CD14-positive monocyte (primary cell): ENCODE measurements at regions not wholly inside any gene's neighbourhood (a gene's known extent, or its start where the extent isn't known, plus 50 kb on each side); places are given as distances from the start of the nearest gene placed in this dataset.

Experiments
- DNase-seq, 3 donors: peaks; one replicate each; pipeline ENCODE4 v3.0.0-alpha.2; 2011 to 2022
- H2AFZ ChIP-seq: 2 replicates; pipeline ENCODE4 v1.6.0; 2012; ENCODE audit warnings: mild to moderate bottlenecking, low read depth, low read length, inconsistent platforms; ENCODE audit not compliant: insufficient read depth, poor library complexity, severe bottlenecking
- H3K27ac ChIP-seq, 2 donors: 1 replicate in 1 of 2; 2 replicates in 1 of 2; pipeline ENCODE4 v1.5.1; 2012 to 2013; ENCODE audit warnings: low read length in 2 of 2, control low read depth in 1 of 2, inconsistent platforms in 1 of 2, low read depth in 1 of 2, mild to moderate bottlenecking in 1 of 2
- H3K27me3 ChIP-seq, 2 donors: one replicate each; pipeline versions ENCODE4 v1.6.0 to v1.6.1; 2011 to 2013; ENCODE audit warnings: low read length in 2 of 2; ENCODE audit not compliant: control insufficient read depth in 2 of 2, insufficient read depth in 2 of 2
- H3K36me3 ChIP-seq, 2 donors: replicated peaks in 1 of 2; 1 replicate in 1 of 2; 2 replicates in 1 of 2; pipeline versions ENCODE4 v1.5.1 to v1.6.1; 2012 to 2013; ENCODE audit warnings: low read length in 2 of 2, control low read depth in 1 of 2, inconsistent platforms in 1 of 2, mild to moderate bottlenecking in 1 of 2; ENCODE audit not compliant: insufficient read depth in 2 of 2, control insufficient read depth in 1 of 2
- H3K4me1 ChIP-seq, 2 donors: 1 replicate in 1 of 2; 2 replicates in 1 of 2; pipeline versions ENCODE4 v1.5.1 to v1.6.1; 2012 to 2013; ENCODE audit warnings: low read length in 2 of 2, control low read depth in 1 of 2, inconsistent platforms in 1 of 2, mild to moderate bottlenecking in 1 of 2, moderate library complexity in 1 of 2; ENCODE audit not compliant: insufficient read depth in 2 of 2, control insufficient read depth in 1 of 2
- H3K4me2 ChIP-seq: replicated peaks from 2 replicates; pipeline ENCODE3; 2012; ENCODE audit warnings: low read length, moderate library complexity, mild to moderate bottlenecking; ENCODE audit not compliant: poor library complexity, severe bottlenecking; ENCODE audit errors: extremely low read depth
- H3K4me3 ChIP-seq, 3 experiments: fragments of 200-600 bp in 1 of 3; sonication (generic) in 1 of 3; replicated peaks in 1 of 3; 1 replicate in 2 of 3; 2 replicates in 1 of 3; pipeline ENCODE4 v1.5.1; 2011 to 2013; ENCODE audit warnings: low read length in 3 of 3, mild to moderate bottlenecking in 3 of 3, control low read depth in 2 of 3, low read depth in 2 of 3, inconsistent platforms in 1 of 3, moderate library complexity in 1 of 3
- H3K79me2 ChIP-seq: 2 replicates; pipeline ENCODE4 v1.6.0; 2012; ENCODE audit warnings: mild to moderate bottlenecking, control low read depth, inconsistent platforms, low read length, moderate library complexity; ENCODE audit not compliant: insufficient read depth
- H3K9ac ChIP-seq: 2 replicates; pipeline ENCODE4 v1.6.0; 2017; ENCODE audit warnings: low read length, mild to moderate bottlenecking; ENCODE audit not compliant: insufficient read depth, poor library complexity, severe bottlenecking
- H3K9me3 ChIP-seq, 2 donors: replicated peaks in 1 of 2; 1 replicate in 1 of 2; 2 replicates in 1 of 2; pipeline versions ENCODE4 v1.5.1 to v1.6.1; 2012 to 2013; ENCODE audit warnings: low read length in 2 of 2, control low read depth in 1 of 2; ENCODE audit not compliant: control insufficient read depth in 1 of 2, insufficient read depth in 1 of 2
- H4K20me1 ChIP-seq: 2 replicates; pipeline ENCODE4 v1.6.0; 2012; ENCODE audit warnings: mild to moderate bottlenecking, low read length, control low read depth, moderate library complexity; ENCODE audit not compliant: insufficient read depth
- H3K27ac Mint-ChIP-seq, 7 donors: one replicate each; pipeline ENCODE4 v1.8.0; 2020; ENCODE audit warnings: mild to moderate bottlenecking in 7 of 7, mixed read lengths in 7 of 7, moderate library complexity in 6 of 7, inconsistent platforms in 2 of 7
- H3K27me3 Mint-ChIP-seq, 3 donors: one replicate each; pipeline ENCODE4 v1.8.0; 2021 to 2022; ENCODE audit warnings: low read depth in 3 of 3, mild to moderate bottlenecking in 3 of 3, mixed read lengths in 3 of 3, moderate library complexity in 3 of 3, inconsistent platforms in 1 of 3
- H3K36me3 Mint-ChIP-seq, 2 donors: one replicate each; pipeline ENCODE4 v1.8.0; 2020; ENCODE audit warnings: mixed read lengths in 2 of 2, inconsistent platforms in 1 of 2, mild to moderate bottlenecking in 1 of 2
- H3K4me1 Mint-ChIP-seq: one replicate; pipeline ENCODE4 v1.8.0; 2020; ENCODE audit warnings: mild to moderate bottlenecking, mixed read lengths
- H3K4me3 Mint-ChIP-seq, 2 donors: one replicate each; pipeline ENCODE4 v1.8.0; 2020; ENCODE audit warnings: mild to moderate bottlenecking in 2 of 2, mixed read lengths in 2 of 2, moderate library complexity in 1 of 2
- H3K9me3 Mint-ChIP-seq, 7 donors: one replicate each; pipeline ENCODE4 v1.8.0; 2020 to 2022; ENCODE audit warnings: mixed read lengths in 7 of 7, mild to moderate bottlenecking in 6 of 7, moderate library complexity in 6 of 7, inconsistent platforms in 2 of 7
- WGBS: methylation state at CpG from one replicate; pipeline ENCODE4 v1.1.5; 2013; ENCODE audit warnings: missing lambda C conversion rate; ENCODE audit not compliant: insufficient coverage; 5-methylcytosine and 5-hydroxymethylcytosine counted together
- intact Hi-C, 2 donors: fragments of 100-400 bp; cut with micrococcal nuclease; formaldehyde crosslinking; loops; one replicate each; pipeline versions ENCODE4 v1.15.0 to v1.15.1; 2023
- TF ChIP-seq, protein P1 (sequence below): fragments of 200-600 bp; IDR thresholded peaks from one replicate; pipeline ENCODE4 v1.8.0; 2022; ENCODE audit warnings: antibody characterized with exemption, mild to moderate bottlenecking

DNA sequence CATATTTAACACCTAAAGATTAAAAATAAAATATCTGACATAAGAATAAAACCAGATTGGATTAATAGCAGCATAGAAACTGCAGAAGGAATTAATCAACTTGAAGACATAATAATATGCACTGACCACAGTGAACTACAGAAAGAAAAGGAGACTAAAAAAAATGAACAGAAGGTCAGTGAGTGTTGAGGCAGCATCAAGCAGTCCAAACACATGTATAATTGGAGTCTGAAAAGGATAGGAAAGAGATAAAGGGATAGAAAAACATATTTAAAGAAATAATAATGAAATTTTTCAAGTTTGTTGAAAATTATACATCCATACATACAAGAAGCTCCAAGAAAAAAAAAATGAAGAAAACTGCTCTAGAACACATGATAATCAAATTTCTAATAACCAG, 756.2 kb downstream of the GATA3 start:
- no peaks in the 10 kb centered on the region for H3K27me3 Mint-ChIP-seq
- H3K27ac Mint-ChIP-seq, result no peak overlapping the region
- Histone ChIP-seq H3K36me3 (no peaks in the 10 kb centered on the region), H3K9me3 (peaks cover 14 to 26% of the 10 kb centered on the region in 2 donors), H3K4me1 (no peaks in the 10 kb centered on the region), H3K9ac (no peak overlapping the region), H4K20me1 (no peaks in the 10 kb centered on the region), H3K27ac (no peak overlapping the region), H3K79me2 (no peaks in the 10 kb centered on the region), H3K4me3 (no peak overlapping the region), H2AFZ (no peak overlapping the region), H3K27me3 (no peaks in the 10 kb centered on the region), H3K4me2 (no peak overlapping the region)
- H3K4me1 Mint-ChIP-seq, result no peaks in the 10 kb centered on the region
- DNase-seq, result no peak
- no peaks in the 10 kb centered on the region for H3K36me3 Mint-ChIP-seq
- intact Hi-C loops, result no loop called here
- no peak overlapping the region for H3K4me3 Mint-ChIP-seq
- H3K9me3 Mint-ChIP-seq, result peaks cover 5 to 15% (median 13%) of the 10 kb centered on the region in 7 donors
- TF ChIP-seq, protein P1, sequence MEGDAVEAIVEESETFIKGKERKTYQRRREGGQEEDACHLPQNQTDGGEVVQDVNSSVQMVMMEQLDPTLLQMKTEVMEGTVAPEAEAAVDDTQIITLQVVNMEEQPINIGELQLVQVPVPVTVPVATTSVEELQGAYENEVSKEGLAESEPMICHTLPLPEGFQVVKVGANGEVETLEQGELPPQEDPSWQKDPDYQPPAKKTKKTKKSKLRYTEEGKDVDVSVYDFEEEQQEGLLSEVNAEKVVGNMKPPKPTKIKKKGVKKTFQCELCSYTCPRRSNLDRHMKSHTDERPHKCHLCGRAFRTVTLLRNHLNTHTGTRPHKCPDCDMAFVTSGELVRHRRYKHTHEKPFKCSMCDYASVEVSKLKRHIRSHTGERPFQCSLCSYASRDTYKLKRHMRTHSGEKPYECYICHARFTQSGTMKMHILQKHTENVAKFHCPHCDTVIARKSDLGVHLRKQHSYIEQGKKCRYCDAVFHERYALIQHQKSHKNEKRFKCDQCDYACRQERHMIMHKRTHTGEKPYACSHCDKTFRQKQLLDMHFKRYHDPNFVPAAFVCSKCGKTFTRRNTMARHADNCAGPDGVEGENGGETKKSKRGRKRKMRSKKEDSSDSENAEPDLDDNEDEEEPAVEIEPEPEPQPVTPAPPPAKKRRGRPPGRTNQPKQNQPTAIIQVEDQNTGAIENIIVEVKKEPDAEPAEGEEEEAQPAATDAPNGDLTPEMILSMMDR, result no peak

DNA sequence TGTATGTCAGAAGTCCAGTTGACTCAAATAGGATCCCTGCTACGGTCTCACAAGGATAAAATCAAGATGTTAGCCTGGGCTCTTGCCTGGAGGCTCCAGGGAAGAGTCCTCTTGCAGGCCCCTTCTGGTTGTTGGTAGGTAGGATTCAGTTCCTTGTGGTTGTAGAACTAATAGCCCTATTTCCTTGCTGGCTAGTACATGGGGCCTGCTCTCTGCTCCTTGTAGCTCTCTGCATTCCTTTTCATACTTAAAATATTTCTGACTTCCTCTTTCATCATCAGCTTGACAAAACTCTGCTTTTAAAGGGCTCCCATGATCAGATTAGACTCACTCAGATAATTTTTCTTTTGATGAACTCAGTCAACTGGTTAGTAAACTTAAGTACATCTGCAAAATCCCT, 756.7 kb downstream of the GATA3 start:
- H2AFZ ChIP-seq, result no peak overlapping the region
- Mint-ChIP-seq H3K27me3 (no peaks in the 10 kb centered on the region), H3K27ac (no peak overlapping the region), H3K9me3 (peaks cover 4 to 14% (median 10%) of the 10 kb centered on the region in 7 donors), H3K4me3 (no peak overlapping the region), H3K4me1 (no peaks in the 10 kb centered on the region), H3K36me3 (no peaks in the 10 kb centered on the region)
- H3K9ac ChIP-seq, result no peak overlapping the region
- H3K36me3 ChIP-seq, result no peaks in the 10 kb centered on the region
- no peaks in the 10 kb centered on the region for H3K79me2 ChIP-seq
- no peak for DNase-seq
- no peak overlapping the region for H3K4me2 ChIP-seq
- intact Hi-C loops, result no loop called here
- TF ChIP-seq, protein P1, result no peak
- no peak overlapping the region for H3K27ac ChIP-seq
- no peak overlapping the region for H3K4me3 ChIP-seq
- no peaks in the 10 kb centered on the region for H4K20me1 ChIP-seq
- no CpG with 5 or more reads among the region's 1 CpG for WGBS
- no peaks in the 10 kb centered on the region for H3K27me3 ChIP-seq
- no peaks in the 10 kb centered on the region for H3K4me1 ChIP-seq
- peaks cover 9 to 21% of the 10 kb centered on the region in 2 donors for H3K9me3 ChIP-seq
